ENCODE measurements at regions not wholly inside any gene's neighbourhood (a gene's known extent, or its start where the extent isn't known, plus 50 kb on each side); places are given as distances from the start of the nearest gene placed in this dataset.
"Not testable (repeated sequence)": the region's sequence is repeated elsewhere in the genome, so short reads cannot be mapped to it uniquely, and the experiment has no call there.

- no peak for DNase-seq (ENCODE audit: low spot score)
Measured at GRCh38 chr15:87722941-87723691, 533.4 kb downstream of the NTRK3 start.

- DNase-seq (ENCODE audit: low spot score), result no peak
Measured at GRCh38 chr15:87720235-87720634, 536.3 kb downstream of the NTRK3 start.

- DNase-seq (ENCODE audit: low spot score), result no peak
Measured at GRCh38 chr15:87716422-87716821, 540.1 kb downstream of the NTRK3 start.

- no peak for DNase-seq (ENCODE audit: low spot score)
Measured at GRCh38 chr15:87715252-87715651, 541.3 kb downstream of the NTRK3 start.

GRCh38 chr15:87713475-87713879 lies 543.1 kb downstream of the NTRK3 start:
- DNase-seq (ENCODE audit: low spot score), result no peak

GRCh38 chr15:87712211-87712610 lies 544.3 kb downstream of the NTRK3 start:
- DNase-seq (ENCODE audit: low spot score), result no peak

GRCh38 chr15:87711026-87711425 lies 545.5 kb downstream of the NTRK3 start:
- no peak for DNase-seq (ENCODE audit: low spot score)

- DNase-seq (ENCODE audit: low spot score), result no peak
Measured at GRCh38 chr15:87710406-87710805, 546.1 kb downstream of the NTRK3 start.

- no peak for DNase-seq (ENCODE audit: low spot score)
Measured at GRCh38 chr15:87707566-87708130, 548.9 kb downstream of the NTRK3 start.

- no peak for DNase-seq (ENCODE audit: low spot score)
Measured at GRCh38 chr15:87707071-87707470, 549.5 kb downstream of the NTRK3 start.

GRCh38 chr15:87706001-87706400 lies 550.5 kb downstream of the NTRK3 start:
- DNase-seq (ENCODE audit: low spot score), result no peak

GRCh38 chr15:87704276-87704675 lies 552.3 kb downstream of the NTRK3 start:
- DNase-seq (ENCODE audit: low spot score), result no peak

- DNase-seq (ENCODE audit: low spot score), result no peak
Measured at GRCh38 chr15:87703327-87704111, 553.0 kb downstream of the NTRK3 start.

- DNase-seq (ENCODE audit: low spot score), result no peak
Measured at GRCh38 chr15:87702270-87702669, 554.3 kb downstream of the NTRK3 start.

- DNase-seq (ENCODE audit: low spot score), result not testable (repeated sequence)
Measured at GRCh38 chr15:87698467-87698866, 558.1 kb downstream of the NTRK3 start.

- DNase-seq (ENCODE audit: low spot score), result no peak
Measured at GRCh38 chr15:87689716-87690115, 566.8 kb downstream of the NTRK3 start.

GRCh38 chr15:87687523-87687870 lies 569.0 kb downstream of the NTRK3 start:
- no peak for DNase-seq (ENCODE audit: low spot score)

- no peak for DNase-seq (ENCODE audit: low spot score)
Measured at GRCh38 chr15:87686841-87687522, 569.6 kb downstream of the NTRK3 start.

GRCh38 chr15:87686339-87686738 lies 570.2 kb downstream of the NTRK3 start:
- DNase-seq (ENCODE audit: low spot score), result no peak

GRCh38 chr15:87682527-87682926 lies 574.0 kb downstream of the NTRK3 start:
- no peak for DNase-seq (ENCODE audit: low spot score)

GRCh38 chr15:87681104-87681503 lies 575.4 kb downstream of the NTRK3 start:
- DNase-seq (ENCODE audit: low spot score), result no peak

GRCh38 chr15:87680208-87680607 lies 576.3 kb downstream of the NTRK3 start:
- DNase-seq (ENCODE audit: low spot score), result no peak

GRCh38 chr15:87675271-87675670 lies 581.3 kb downstream of the NTRK3 start:
- no peak for DNase-seq (ENCODE audit: low spot score)
